Hepatocyte (in vitro differentiated cells): ENCODE measurements at regions not wholly inside any gene's neighbourhood (a gene's known extent, or its start where the extent isn't known, plus 50 kb on each side); places are given as distances from the start of the nearest gene placed in this dataset.
A peak's percentile ranks its signal among the peaks of the same experiment; 100 is the strongest.

Experiments used
- DNase-seq: peaks from one replicate; pipeline ENCODE4 v3.0.0-alpha.2; 2016; ENCODE audit warnings: low spot score
- H2AFZ ChIP-seq: fragments of 200-600 bp; sonication (generic); 2 replicates; pipeline ENCODE4 v1.6.0; 2016; ENCODE audit warnings: antibody characterized with exemption, mild to moderate bottlenecking
- H3K27ac ChIP-seq: fragments of 200-600 bp; sonication (generic); 2 replicates; pipeline ENCODE4 v1.5.1; 2016; ENCODE audit warnings: mild to moderate bottlenecking
- H3K27me3 ChIP-seq: fragments of 200-600 bp; sonication (generic); 2 replicates; pipeline ENCODE4 v1.6.1; 2016
- H3K36me3 ChIP-seq: fragments of 200-600 bp; sonication (generic); replicated peaks from 2 replicates; pipeline ENCODE4 v1.5.1; 2016; ENCODE audit warnings: low read depth; ENCODE audit not compliant: insufficient read depth
- H3K4me1 ChIP-seq: fragments of 200-600 bp; sonication (generic); 2 replicates; pipeline ENCODE4 v1.5.1; 2016; ENCODE audit warnings: mild to moderate bottlenecking, moderate library complexity; ENCODE audit not compliant: insufficient read depth
- H3K4me2 ChIP-seq: fragments of 200-600 bp; sonication (generic); 2 replicates; pipeline ENCODE4 v1.6.0; 2016
- H3K4me3 ChIP-seq: fragments of 200-600 bp; sonication (generic); 2 replicates; pipeline ENCODE4 v1.5.1; 2016; ENCODE audit warnings: mild to moderate bottlenecking
- H3K79me2 ChIP-seq: fragments of 200-600 bp; sonication (generic); 2 replicates; pipeline ENCODE4 v1.6.0; 2017; ENCODE audit warnings: mild to moderate bottlenecking
- H3K9me2 ChIP-seq: fragments of 200-600 bp; sonication (generic); replicated peaks from 2 replicates; pipeline ENCODE4 v1.6.0; 2017; ENCODE audit warnings: mild to moderate bottlenecking; ENCODE audit not compliant: insufficient read depth
- H3K9me3 ChIP-seq: fragments of 200-600 bp; sonication (generic); 2 replicates; pipeline ENCODE4 v1.5.1; 2016; ENCODE audit warnings: low read depth, mild to moderate bottlenecking
- H4K20me1 ChIP-seq: fragments of 200-600 bp; sonication (generic); 2 replicates; pipeline ENCODE4 v1.6.0; 2016; ENCODE audit warnings: mild to moderate bottlenecking; ENCODE audit not compliant: insufficient read depth, poor library complexity, severe bottlenecking
- CTCF ChIP-seq: fragments of 200-600 bp; sonication (generic); IDR thresholded peaks from 2 replicates; pipeline ENCODE4 v1.5.1; 2016; ENCODE audit warnings: antibody characterized with exemption, mild to moderate bottlenecking; ENCODE audit not compliant: poor library complexity
- EZH2 ChIP-seq: fragments of 200-600 bp; sonication (generic); IDR thresholded peaks from 2 replicates; pipeline ENCODE4 v1.6.1; 2016; ENCODE audit warnings: antibody characterized with exemption, mild to moderate bottlenecking, borderline replicate concordance
- EZH2phosphoT487 ChIP-seq: fragments of 200-600 bp; sonication (generic); IDR thresholded peaks from one replicate; pipeline ENCODE4 v1.6.1; 2018; ENCODE audit warnings: antibody characterized with exemption, mild to moderate bottlenecking, low read depth, moderate library complexity; ENCODE audit not compliant: unreplicated experiment, severe bottlenecking
- WGBS: methylation state at CpG from one replicate; pipeline ENCODE4 v1.1.6; 2016; ENCODE audit warnings: low lambda C conversion rate; ENCODE audit errors: missing lambda C conversion rate; 5-methylcytosine and 5-hydroxymethylcytosine counted together

- no peaks in the 10 kb centered on the region for H3K36me3 ChIP-seq
- peak overlapping the region; percentile 76 for H3K4me3 ChIP-seq
- peak overlapping the region; percentile 81 for H3K4me2 ChIP-seq
- no peaks in the 10 kb centered on the region for H3K4me1 ChIP-seq
- H3K27ac ChIP-seq, result peak overlapping the region; percentile 99
- no peaks in the 10 kb centered on the region for H3K27me3 ChIP-seq
- no peaks in the 10 kb centered on the region for H3K9me3 ChIP-seq
- H3K9me2 ChIP-seq, result no peaks in the 10 kb centered on the region
- TF ChIP-seq EZH2, result no peak
- no peak for TF ChIP-seq CTCF
- TF ChIP-seq EZH2phosphoT487, result no peak
- WGBS, result 9% methylated on average over 11 of the region's 11 CpGs
- peak overlapping the region; percentile 79 for H2AFZ ChIP-seq
- no peak for DNase-seq
- no peaks in the 10 kb centered on the region for H4K20me1 ChIP-seq
- peaks cover 19% of the 10 kb centered on the region for H3K79me2 ChIP-seq
Observed at GRCh38 chr3:174441588-174442301, 417.4 kb upstream of the NAALADL2 start.

- Histone ChIP-seq H3K79me2 (peaks cover 19% of the 10 kb centered on the region), H2AFZ (peak overlapping the region; percentile 79), H3K4me2 (peak overlapping the region; percentile 81), H3K36me3 (no peaks in the 10 kb centered on the region), H3K4me1 (no peaks in the 10 kb centered on the region), H3K4me3 (peak overlapping the region; percentile 76), H3K9me3 (no peaks in the 10 kb centered on the region), H4K20me1 (no peaks in the 10 kb centered on the region), H3K9me2 (no peaks in the 10 kb centered on the region), H3K27ac (peak overlapping the region; percentile 99), H3K27me3 (no peaks in the 10 kb centered on the region)
- 63% methylated on average over 4 of the region's 4 CpGs for WGBS
- TF ChIP-seq EZH2phosphoT487, result no peak
- no peak for TF ChIP-seq EZH2
- TF ChIP-seq CTCF, result no peak
- DNase-seq, result no peak
Observed at GRCh38 chr3:174442302-174442682, 416.8 kb upstream of the NAALADL2 start.

DNA sequence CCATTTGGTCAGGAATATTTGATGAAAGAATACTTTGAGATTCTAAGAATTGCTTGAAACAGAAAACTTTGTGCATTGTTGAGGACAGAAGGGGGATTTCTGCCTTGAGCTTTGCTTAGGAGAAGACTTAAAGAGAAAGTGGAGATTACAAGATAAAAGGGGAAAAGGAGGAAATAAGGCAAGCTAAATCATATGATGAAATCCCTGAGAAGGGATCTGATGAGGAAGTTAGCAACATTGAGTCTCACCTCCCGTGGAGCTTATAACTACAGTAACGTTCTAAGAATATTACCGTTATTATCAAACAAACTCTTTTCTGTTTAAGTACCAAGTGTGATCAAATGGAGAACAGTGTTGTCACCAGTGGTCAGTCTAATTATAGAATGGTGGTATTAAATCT, 414.7 kb upstream of the NAALADL2 start:
- Histone ChIP-seq H4K20me1 (no peaks in the 10 kb centered on the region), H3K4me1 (no peaks in the 10 kb centered on the region), H3K9me2 (no peaks in the 10 kb centered on the region), H3K4me3 (no peak overlapping the region), H3K36me3 (no peaks in the 10 kb centered on the region), H3K79me2 (peaks cover 22% of the 10 kb centered on the region), H3K4me2 (no peak overlapping the region), H3K27me3 (no peaks in the 10 kb centered on the region), H3K27ac (no peak overlapping the region), H3K9me3 (no peaks in the 10 kb centered on the region), H2AFZ (no peak overlapping the region)
- 94% methylated on average over 3 of the region's 3 CpGs for WGBS
- DNase-seq, result no peak
- TF ChIP-seq CTCF (no peak), EZH2phosphoT487 (no peak), EZH2 (no peak)
